Epithelial cell of prostate (primary cell): ENCODE measurements at regions not wholly inside any gene's neighbourhood (a gene's known extent, or its start where the extent isn't known, plus 50 kb on each side); places are given as distances from the start of the nearest gene placed in this dataset.
A peak's percentile ranks its signal among the peaks of the same experiment; 100 is the strongest.
"Not testable (repeated sequence)": the region's sequence is repeated elsewhere in the genome, so short reads cannot be mapped to it uniquely, and the experiment has no call there.

Experiments
- DNase-seq: peaks from one replicate; pipeline ENCODE4 v3.0.0-alpha.2; 2011; ENCODE audit warnings: low read depth, low spot score
- H3K27ac ChIP-seq: fragments of 450-650 bp; 2 replicates; pipeline ENCODE4 v1.5.1; 2017; ENCODE audit warnings: mild to moderate bottlenecking

- DNase-seq, result no peak
- H3K27ac ChIP-seq, result no peak overlapping the region
Measured at GRCh38 chr7:9621927-9622326, 1188.5 kb downstream of the NXPH1 start.

GRCh38 chr7:9625953-9626352 is 1192.5 kb downstream of the NXPH1 start:
- no peak for DNase-seq

GRCh38 chr7:9645756-9646155 is 1212.3 kb downstream of the NXPH1 start:
- DNase-seq, result no peak

More at GRCh38 chr7:9625953-9626352, 1192.5 kb downstream of the NXPH1 start:
- no peak overlapping the region for H3K27ac ChIP-seq

GRCh38 chr7:9657257-9657656 is 1223.8 kb downstream of the NXPH1 start:
- H3K27ac ChIP-seq, result no peak overlapping the region
- no peak for DNase-seq

More at GRCh38 chr7:9645756-9646155, 1212.3 kb downstream of the NXPH1 start:
- H3K27ac ChIP-seq, result no peak overlapping the region

GRCh38 chr7:9671979-9672917 is 1238.8 kb downstream of the NXPH1 start:
- no peak for DNase-seq
- H3K27ac ChIP-seq, result no peak overlapping the region

GRCh38 chr7:9680713-9681112 is 1247.3 kb downstream of the NXPH1 start:
- DNase-seq, result no peak
- no peak overlapping the region for H3K27ac ChIP-seq

- no peak for DNase-seq
- no peak overlapping the region for H3K27ac ChIP-seq
Measured at GRCh38 chr7:9681284-9681683, 1247.9 kb downstream of the NXPH1 start.

- DNase-seq, result no peak
Measured at GRCh38 chr7:9691286-9691685, 1257.9 kb downstream of the NXPH1 start.

GRCh38 chr7:9698375-9698774 is 1265.0 kb downstream of the NXPH1 start:
- H3K27ac ChIP-seq, result no peak overlapping the region
- DNase-seq, result no peak

More at GRCh38 chr7:9691286-9691685, 1257.9 kb downstream of the NXPH1 start:
- no peak overlapping the region for H3K27ac ChIP-seq

- no peak overlapping the region for H3K27ac ChIP-seq
- no peak for DNase-seq
Measured at GRCh38 chr7:9709216-9709615, 1264.5 kb upstream of the PHF14 start.

- no peak for DNase-seq
- H3K27ac ChIP-seq, result peak overlapping the region; percentile 59
Measured at GRCh38 chr7:9711259-9711918, 1262.3 kb upstream of the PHF14 start.

GRCh38 chr7:9718071-9718661 is 1255.5 kb upstream of the PHF14 start:
- H3K27ac ChIP-seq, result peak overlapping the region; percentile 13
- no peak for DNase-seq

GRCh38 chr7:9719303-9719702 is 1254.4 kb upstream of the PHF14 start:
- peak overlapping the region; percentile 13 for H3K27ac ChIP-seq
- DNase-seq, result no peak

- no peak overlapping the region for H3K27ac ChIP-seq
- DNase-seq, result no peak
Measured at GRCh38 chr7:9719721-9720120, 1254.0 kb upstream of the PHF14 start.

GRCh38 chr7:9725940-9726663 is 1247.6 kb upstream of the PHF14 start:
- H3K27ac ChIP-seq, DNase-seq: not testable (repeated sequence)

- not testable (repeated sequence) for H3K27ac ChIP-seq, DNase-seq
Measured at GRCh38 chr7:9726811-9727210, 1246.9 kb upstream of the PHF14 start.

- not testable (repeated sequence) for DNase-seq, H3K27ac ChIP-seq
Measured at GRCh38 chr7:9727467-9727869, 1246.2 kb upstream of the PHF14 start.

- DNase-seq, H3K27ac ChIP-seq: not testable (repeated sequence)
Measured at GRCh38 chr7:9728014-9728657, 1245.5 kb upstream of the PHF14 start.

- DNase-seq, result no peak
- H3K27ac ChIP-seq, result no peak overlapping the region
Measured at GRCh38 chr7:9752033-9752432, 1221.6 kb upstream of the PHF14 start.

GRCh38 chr7:9761224-9761623 is 1212.4 kb upstream of the PHF14 start:
- no peak overlapping the region for H3K27ac ChIP-seq
- DNase-seq, result no peak
